NCI-H2081 treated with DMSO at 0.1 percent for 48 hours (cell line): ENCODE measurements at regions not wholly inside any gene's neighbourhood (a gene's known extent, or its start where the extent isn't known, plus 50 kb on each side); places are given as distances from the start of the nearest gene placed in this dataset.

Experiments used
- DNase-seq: peaks from one replicate; lab custom pipeline; 2025; lab: John Stamatoyannopoulos, UW

- no peak for DNase-seq
These were observed 197.8 kb upstream of the MYT1L start for GRCh38 chr2:2528846-2529245.

DNA sequence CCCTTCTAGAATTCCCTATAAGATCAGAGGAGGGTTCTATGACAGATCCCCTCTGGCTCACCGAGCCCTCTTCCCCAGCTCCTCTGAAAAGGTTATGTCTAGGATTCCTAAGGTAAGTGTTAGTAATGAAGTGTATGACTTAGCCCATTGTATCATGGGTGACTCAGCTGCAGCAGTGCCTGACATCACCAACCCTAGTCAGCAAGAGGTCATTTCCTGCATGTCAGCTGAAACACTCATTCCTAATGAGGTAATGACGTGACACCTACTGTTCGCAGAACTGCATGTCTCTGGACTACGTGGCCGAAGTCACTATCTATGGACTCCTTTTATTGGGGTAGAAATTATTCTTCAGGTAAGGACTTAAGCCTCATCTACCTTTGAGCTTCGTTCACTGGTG is 196.1 kb upstream of the MYT1L start:
- DNase-seq = no peak

DNA sequence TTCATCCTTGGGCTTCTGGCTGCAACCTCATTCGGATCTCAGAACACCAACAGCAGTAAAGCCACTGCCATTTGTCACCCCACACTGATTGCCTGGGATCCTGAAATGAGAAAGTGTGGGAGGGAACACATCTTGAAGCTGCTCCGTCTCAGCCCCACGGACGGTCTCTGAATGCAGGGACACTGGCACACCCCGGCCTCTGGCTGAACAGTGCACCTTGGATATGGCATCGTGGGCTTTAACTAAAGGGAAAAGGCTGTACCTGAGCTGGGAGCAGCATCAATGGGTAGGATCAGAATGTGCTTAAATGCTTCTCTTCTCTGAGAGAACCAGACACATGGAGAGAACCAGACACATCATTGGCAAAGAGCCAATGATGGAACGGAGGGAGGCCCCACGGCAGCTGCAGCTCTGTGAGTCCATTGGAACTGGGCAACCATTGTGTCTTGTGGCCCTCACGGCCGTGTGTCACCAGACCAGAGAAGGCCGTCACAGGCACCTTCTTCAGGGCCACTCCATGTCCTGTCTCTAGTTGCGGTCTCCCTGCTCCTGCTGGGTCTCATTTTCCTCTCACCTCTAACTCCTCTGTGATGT is 193.4 kb upstream of the MYT1L start:
- DNase-seq = no peak

DNA sequence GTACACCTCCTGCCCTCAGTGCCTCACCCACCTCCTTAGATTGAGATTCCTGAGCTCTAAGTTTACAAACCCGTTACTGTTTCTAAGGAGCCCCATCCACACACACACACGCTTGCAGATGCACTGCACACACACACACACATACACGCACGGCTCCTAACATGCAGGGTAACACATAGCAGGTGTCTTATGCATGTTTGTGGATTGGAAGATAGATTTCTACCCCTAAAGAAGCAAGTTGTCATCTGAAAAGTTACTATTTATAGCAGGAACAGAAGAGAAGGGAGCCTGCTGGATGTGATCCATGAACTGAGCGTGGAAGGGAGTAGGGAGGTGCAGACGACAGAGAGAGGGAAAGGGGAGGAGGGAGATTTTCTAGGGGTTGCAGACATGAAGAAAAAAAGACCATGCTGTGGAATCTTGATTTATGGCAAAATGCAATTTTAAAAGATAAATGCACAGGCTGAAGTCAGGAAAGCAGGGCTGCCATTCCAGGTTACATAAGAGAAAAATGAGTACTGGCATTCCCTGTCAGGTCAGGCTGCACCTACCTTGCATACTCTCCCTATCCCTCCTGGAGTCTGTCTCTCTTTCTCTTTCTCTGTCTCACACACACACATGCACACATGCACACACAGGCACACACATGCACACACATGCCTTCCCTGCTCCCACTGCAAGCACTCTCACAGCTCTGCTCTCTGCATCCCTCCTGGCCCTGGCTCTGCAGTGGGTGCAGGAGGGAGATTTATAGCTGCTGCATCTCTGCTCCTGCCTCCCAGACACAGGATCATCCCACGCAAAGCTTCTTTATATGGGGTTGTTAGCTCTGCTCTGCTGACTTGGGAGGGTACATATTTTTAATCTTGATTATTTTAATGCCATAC is 192.6 kb upstream of the MYT1L start:
- no peak for DNase-seq

DNA sequence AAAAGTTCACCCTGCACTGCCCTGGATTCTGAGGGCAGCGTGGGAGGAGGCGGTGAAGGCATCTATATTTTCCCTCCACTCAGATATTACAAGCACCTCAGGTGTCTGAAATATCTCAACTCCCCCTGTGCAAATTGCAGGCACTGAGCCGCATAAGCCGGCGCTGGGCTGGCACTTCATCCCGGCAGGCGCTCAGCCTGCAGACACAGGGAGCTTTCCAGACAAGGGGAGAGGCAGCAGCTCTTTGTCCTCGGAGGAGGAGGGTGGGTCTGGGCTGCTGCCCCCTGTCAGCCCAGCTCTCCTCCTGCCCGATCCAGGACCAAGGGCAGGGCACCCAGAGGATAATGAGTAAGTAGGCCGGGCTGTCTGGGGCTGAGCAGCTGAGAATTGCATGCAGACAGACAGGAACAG is 189.3 kb upstream of the MYT1L start:
- no peak for DNase-seq

- no peak for DNase-seq
These were observed 188.3 kb upstream of the MYT1L start for GRCh38 chr2:2519381-2519780.

- DNase-seq = no peak
These were observed 186.3 kb upstream of the MYT1L start for GRCh38 chr2:2517399-2517798.

DNA sequence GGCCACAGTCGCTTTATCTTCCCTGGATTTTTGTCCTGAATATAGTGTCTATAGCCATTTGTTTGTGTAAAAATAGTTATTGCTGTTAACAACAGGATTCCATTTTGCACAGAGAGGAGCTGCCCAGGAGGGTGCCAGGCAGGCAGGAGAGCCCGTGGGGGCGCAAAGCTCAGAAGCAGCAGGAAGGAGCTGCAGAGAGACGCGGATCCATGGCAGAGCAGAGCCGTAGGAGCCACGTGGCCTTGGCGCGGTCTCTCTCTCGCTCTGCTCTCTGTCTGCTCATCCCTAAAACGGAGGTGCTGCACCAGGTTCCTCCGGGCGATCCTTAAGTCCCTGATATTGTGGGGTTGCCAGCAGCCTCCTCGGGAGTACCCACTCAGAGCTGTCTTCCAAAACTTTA is 185.3 kb upstream of the MYT1L start:
- DNase-seq = no peak

- no peak for DNase-seq
These were observed 181.9 kb upstream of the MYT1L start for GRCh38 chr2:2512931-2513330.

DNA sequence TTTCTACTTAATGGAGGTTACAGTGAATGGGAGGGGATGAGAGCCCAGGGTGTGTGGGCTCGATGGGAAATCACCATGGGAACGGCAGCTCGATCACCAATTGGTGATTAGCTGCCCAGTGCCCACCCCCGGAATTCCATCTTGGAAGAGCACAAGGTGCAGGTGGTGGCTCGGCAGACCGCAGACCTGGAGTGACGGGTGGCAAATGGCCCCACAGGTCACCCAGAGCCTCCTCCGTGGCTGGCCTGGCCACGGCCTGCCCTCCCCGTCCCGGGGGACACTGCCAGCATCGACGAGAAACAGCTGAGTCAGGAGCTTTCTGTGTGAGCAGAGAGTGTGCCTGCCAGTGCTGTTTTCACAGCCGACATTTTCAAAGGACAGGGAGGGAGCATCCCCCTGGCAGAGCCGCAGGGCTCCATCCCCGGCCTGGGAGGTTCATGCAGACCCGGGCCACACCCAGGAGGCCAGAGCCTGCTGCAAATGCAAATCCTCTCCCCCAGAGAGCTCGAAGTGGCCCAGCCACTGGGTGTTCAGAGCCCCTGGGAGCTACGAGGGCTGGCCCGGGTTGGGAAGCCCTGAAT is 176.4 kb upstream of the MYT1L start:
- no peak for DNase-seq

GRCh38 chr2:2506536-2506935 is 175.5 kb upstream of the MYT1L start:
- no peak for DNase-seq

- DNase-seq = no peak
These were observed 174.5 kb upstream of the MYT1L start for GRCh38 chr2:2505604-2506003.

DNA sequence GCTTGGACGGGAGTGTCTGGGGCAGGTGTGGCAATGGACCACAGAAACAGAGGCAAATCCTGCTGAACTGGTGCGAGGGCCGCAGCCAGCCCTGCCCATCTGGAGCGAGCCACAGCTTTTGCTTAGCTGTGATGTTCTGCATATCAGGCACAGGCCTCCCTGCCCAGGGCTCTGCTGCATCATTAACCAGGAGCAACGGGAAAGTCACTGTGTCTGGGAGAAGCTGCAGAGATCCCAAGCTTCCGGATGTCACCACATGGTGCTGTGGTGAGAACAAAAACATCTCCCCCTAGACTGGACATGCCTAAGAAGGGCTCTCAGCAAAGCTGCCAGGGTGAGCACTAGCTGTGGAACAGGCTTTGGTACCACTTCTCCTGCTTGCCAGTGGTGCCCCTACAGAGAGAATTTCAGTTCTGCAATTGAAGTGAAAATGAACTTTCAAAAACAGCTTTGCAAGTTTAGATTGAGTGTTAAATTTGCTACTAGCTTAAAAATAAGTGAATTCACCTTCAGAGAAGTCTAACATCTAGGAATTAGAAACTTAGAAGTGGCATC is 172.9 kb upstream of the MYT1L start:
- no peak for DNase-seq

DNA sequence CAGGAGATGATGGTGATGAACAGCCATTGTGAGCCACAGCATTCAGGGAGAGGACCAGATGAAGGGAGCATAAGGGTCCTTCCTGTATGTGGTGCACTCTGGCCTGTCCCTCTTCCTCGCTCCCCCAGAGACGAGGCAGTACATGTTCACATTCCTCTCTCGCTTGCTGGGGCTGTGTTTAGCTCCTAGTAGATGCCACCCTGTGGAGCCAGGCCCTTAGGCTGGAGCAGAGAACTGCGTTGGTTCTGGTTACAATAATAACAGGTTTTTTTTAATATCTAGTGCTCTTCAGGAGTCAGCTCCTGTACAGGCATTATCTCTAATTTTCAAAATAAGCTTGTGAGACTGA is 171.1 kb upstream of the MYT1L start:
- no peak for DNase-seq

GRCh38 chr2:2501454-2502200 is 170.6 kb upstream of the MYT1L start:
- DNase-seq = no peak

DNA sequence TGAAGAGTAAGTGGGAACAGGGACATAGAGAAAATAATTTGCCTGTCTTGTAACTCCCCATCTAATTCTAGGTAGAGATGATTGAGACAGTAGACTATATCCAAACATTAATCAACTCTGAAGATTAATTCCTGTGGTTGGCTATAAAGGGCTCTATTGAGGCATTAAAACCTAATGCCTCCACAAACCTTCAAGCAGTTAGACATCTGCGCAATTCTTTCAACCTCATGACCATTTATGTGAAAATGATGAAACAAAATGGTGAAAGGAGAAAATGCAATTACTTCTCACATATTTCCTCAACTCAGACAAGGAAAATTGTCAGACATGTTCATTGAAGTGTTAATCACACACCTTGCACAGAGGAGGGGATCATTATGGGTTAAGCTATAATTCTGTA is 164.5 kb upstream of the MYT1L start:
- no peak for DNase-seq

DNA sequence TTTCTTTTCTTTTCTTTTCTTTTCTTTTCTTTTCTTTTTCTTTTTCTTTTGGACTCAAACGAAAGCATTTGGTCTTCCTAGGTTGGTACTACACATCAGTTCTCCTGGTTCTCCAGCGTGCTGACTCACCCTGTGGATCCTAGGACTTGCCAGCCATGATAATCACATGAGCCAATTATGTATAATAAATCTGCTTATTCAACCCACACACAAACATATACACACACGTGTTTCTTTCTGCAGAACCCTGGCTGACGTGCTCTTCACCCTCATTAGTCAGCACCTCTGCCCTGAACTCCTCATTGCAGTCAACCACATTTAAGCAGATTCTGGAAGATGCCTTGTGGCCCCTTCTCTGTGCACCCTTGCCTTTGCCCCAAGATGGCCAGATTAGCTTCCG is 162.4 kb upstream of the MYT1L start:
- no peak for DNase-seq

GRCh38 chr2:2492800-2493199 is 161.7 kb upstream of the MYT1L start:
- DNase-seq = no peak

- no peak for DNase-seq
These were observed 160.9 kb upstream of the MYT1L start for GRCh38 chr2:2491964-2492363.

DNA sequence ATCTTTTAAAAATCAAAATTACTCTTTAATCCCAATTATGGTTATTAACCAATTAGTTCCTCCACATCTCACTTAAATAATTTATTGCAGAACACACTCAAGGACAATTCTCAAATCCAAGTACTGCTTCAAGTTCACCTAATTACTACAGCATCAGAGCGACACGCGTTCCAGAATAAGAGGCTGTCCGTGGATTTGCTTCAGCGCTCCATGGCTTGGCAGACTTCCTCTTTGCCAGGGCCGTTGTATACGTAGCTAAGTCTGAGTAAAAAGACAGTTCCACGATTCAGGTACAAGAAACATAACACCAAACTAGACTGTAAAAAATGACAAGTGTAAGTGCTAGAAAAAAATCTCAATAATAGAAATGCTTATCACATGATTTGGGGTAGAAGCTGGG is 153.2 kb upstream of the MYT1L start:
- DNase-seq = no peak

DNA sequence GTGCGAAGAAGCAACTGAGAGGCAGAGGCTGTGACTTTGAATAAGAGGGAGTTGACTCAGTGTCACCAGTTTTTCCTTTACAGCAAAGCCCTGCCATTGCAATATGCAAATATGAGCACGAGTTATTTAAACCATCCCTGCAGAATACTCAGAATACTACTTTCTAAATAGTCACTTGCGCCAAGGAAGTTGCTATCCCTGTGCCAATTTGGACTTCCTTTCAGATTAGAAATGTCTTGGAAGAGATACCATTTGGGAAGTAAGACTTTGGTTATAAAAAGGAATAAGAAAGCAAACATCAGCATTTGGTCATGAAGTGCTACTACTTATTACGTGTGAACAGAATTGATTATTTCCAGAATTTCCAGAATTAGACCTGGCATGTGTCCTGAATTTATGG is 151.8 kb upstream of the MYT1L start:
- no peak for DNase-seq

GRCh38 chr2:2472881-2473280 is 141.8 kb upstream of the MYT1L start:
- DNase-seq = no peak

- no peak for DNase-seq
These were observed 141.0 kb upstream of the MYT1L start for GRCh38 chr2:2472044-2472443.
